HG03045 (cell line): ENCODE measurements at regions not wholly inside any gene's neighbourhood (a gene's known extent, or its start where the extent isn't known, plus 50 kb on each side); places are given as distances from the start of the nearest gene placed in this dataset.
"Not testable (repeated sequence)": the region's sequence is repeated elsewhere in the genome, so short reads cannot be mapped to it uniquely, and the experiment has no call there.

ENCODE experiments used
- ATAC-seq: cut with Tn5 transposase; IDR thresholded peaks from one replicate; pipeline ENCODE4 v1.9.1; 2021; ENCODE audit warnings: mild to moderate bottlenecking, moderate library complexity; ENCODE audit not compliant: unreplicated experiment

- not testable (repeated sequence) for ATAC-seq
Observed at GRCh38 chr4:53699310-53699709, 108.0 kb upstream of the LNX1 start.

- ATAC-seq, result no peak
Observed at GRCh38 chr4:53697016-53697685, 105.9 kb upstream of the LNX1 start.

- peak; percentile 83 for ATAC-seq
Observed at GRCh38 chr4:53695540-53696463, 104.5 kb upstream of the LNX1 start.

GRCh38 chr4:53694666-53695065, 103.4 kb upstream of the LNX1 start:
- no peak for ATAC-seq

GRCh38 chr4:53693909-53694308, 102.6 kb upstream of the LNX1 start:
- no peak for ATAC-seq

GRCh38 chr4:53693408-53693807, 102.1 kb upstream of the LNX1 start:
- ATAC-seq, result no peak

- ATAC-seq, result peak; percentile 87
Observed at GRCh38 chr4:53688186-53688790, 97.0 kb upstream of the LNX1 start.

GRCh38 chr4:53686521-53686920, 95.2 kb upstream of the LNX1 start:
- no peak for ATAC-seq

- no peak for ATAC-seq
Observed at GRCh38 chr4:53684136-53685130, 93.1 kb upstream of the LNX1 start.

GRCh38 chr4:53682908-53683307, 91.6 kb upstream of the LNX1 start:
- ATAC-seq, result no peak

GRCh38 chr4:53682196-53682595, 90.9 kb upstream of the LNX1 start:
- no peak for ATAC-seq

GRCh38 chr4:53680598-53680997, 89.3 kb upstream of the LNX1 start:
- ATAC-seq, result no peak

GRCh38 chr4:53680168-53680567, 88.9 kb upstream of the LNX1 start:
- ATAC-seq, result no peak

GRCh38 chr4:53676402-53676871, 85.2 kb upstream of the LNX1 start:
- ATAC-seq, result no peak

- no peak for ATAC-seq
Observed at GRCh38 chr4:53674903-53675302, 83.6 kb upstream of the LNX1 start.

- no peak for ATAC-seq
Observed at GRCh38 chr4:53672873-53673272, 81.6 kb upstream of the LNX1 start.

GRCh38 chr4:53671757-53672156, 80.5 kb upstream of the LNX1 start:
- ATAC-seq, result no peak

- no peak for ATAC-seq
Observed at GRCh38 chr4:53659737-53660136, 68.5 kb upstream of the LNX1 start.

GRCh38 chr4:53659112-53659511, 67.8 kb upstream of the LNX1 start:
- ATAC-seq, result no peak

- ATAC-seq, result no peak
Observed at GRCh38 chr4:53658029-53658428, 66.7 kb upstream of the LNX1 start.
